SU-DHL-6 (cell line): ENCODE measurements at regions not wholly inside any gene's neighbourhood (a gene's known extent, or its start where the extent isn't known, plus 50 kb on each side); places are given as distances from the start of the nearest gene placed in this dataset.

ENCODE experiments used
- CTCF ChIP-seq: fragments of 200-600 bp; sonication (generic); IDR thresholded peaks from one replicate; pipeline ENCODE4 v1.5.1; 2017; ENCODE audit warnings: antibody characterized with exemption, mild to moderate bottlenecking, low read length, moderate library complexity; ENCODE audit not compliant: insufficient read depth, poor library complexity, severe bottlenecking
- EZH2phosphoT487 ChIP-seq: fragments of 200-600 bp; sonication (generic), shearing (Covaris generic); conservative IDR thresholded peaks from 2 replicates; pipeline ENCODE4 v1.6.1; 2018; ENCODE audit warnings: mild to moderate bottlenecking, antibody characterized with exemption, low read length, moderate library complexity, mixed read lengths

- TF ChIP-seq CTCF (no peak), EZH2phosphoT487 (no peak)
Observed at GRCh38 chr1:228979774-228980173, 244.5 kb downstream of the RHOU start.
